ENCODE measurements at regions not wholly inside any gene's neighbourhood (a gene's known extent, or its start where the extent isn't known, plus 50 kb on each side); places are given as distances from the start of the nearest gene placed in this dataset.

- no peak for DNase-seq
- H3K9me3 Mint-ChIP-seq = no peaks in the 10 kb centered on the region
- no peak overlapping the region for H3K27ac Mint-ChIP-seq
- H3K36me3 Mint-ChIP-seq (ENCODE audit: low read depth) = no peaks in the 10 kb centered on the region
- no peak overlapping the region for H3K4me3 Mint-ChIP-seq
- no peak for TF ChIP-seq CTCF (IDR thresholded peaks at IDR 0.05)
- H3K4me1 Mint-ChIP-seq = no peaks in the 10 kb centered on the region
- peaks cover 7% of the 10 kb centered on the region for H3K27me3 Mint-ChIP-seq (ENCODE audit: low read depth, poor library complexity)
Measured at GRCh38 chr9:99633265-99633664, 188.4 kb upstream of the NR4A3 start.

- no peak overlapping the region for H3K27ac Mint-ChIP-seq
- H3K36me3 Mint-ChIP-seq (ENCODE audit: low read depth) = no peaks in the 10 kb centered on the region
- no peak overlapping the region for H3K4me3 Mint-ChIP-seq
- H3K4me1 Mint-ChIP-seq = peaks cover 8% of the 10 kb centered on the region
- no peaks in the 10 kb centered on the region for H3K9me3 Mint-ChIP-seq
- no peak for DNase-seq
- TF ChIP-seq CTCF (IDR thresholded peaks at IDR 0.05) = no peak
- H3K27me3 Mint-ChIP-seq (ENCODE audit: low read depth, poor library complexity) = peaks cover 2% of the 10 kb centered on the region
Measured at GRCh38 chr9:99634186-99634585, 187.5 kb upstream of the NR4A3 start.

- no peak for DNase-seq
- H3K4me1 Mint-ChIP-seq = peaks cover 8% of the 10 kb centered on the region
- H3K27ac Mint-ChIP-seq = no peak overlapping the region
- no peaks in the 10 kb centered on the region for H3K9me3 Mint-ChIP-seq
- no peaks in the 10 kb centered on the region for H3K36me3 Mint-ChIP-seq (ENCODE audit: low read depth)
- H3K4me3 Mint-ChIP-seq = no peak overlapping the region
- no peaks in the 10 kb centered on the region for H3K27me3 Mint-ChIP-seq (ENCODE audit: low read depth, poor library complexity)
- no peak for TF ChIP-seq CTCF (IDR thresholded peaks at IDR 0.05)
Measured at GRCh38 chr9:99635032-99635431, 186.7 kb upstream of the NR4A3 start.

GRCh38 chr9:99637641-99638040 is 184.0 kb upstream of the NR4A3 start:
- H3K4me3 Mint-ChIP-seq = no peak overlapping the region
- H3K27ac Mint-ChIP-seq = no peak overlapping the region
- DNase-seq = no peak
- peaks cover 13% of the 10 kb centered on the region for H3K9me3 Mint-ChIP-seq
- H3K4me1 Mint-ChIP-seq = peaks cover 8% of the 10 kb centered on the region
- no peaks in the 10 kb centered on the region for H3K27me3 Mint-ChIP-seq (ENCODE audit: low read depth, poor library complexity)
- peaks cover 5% of the 10 kb centered on the region for H3K36me3 Mint-ChIP-seq (ENCODE audit: low read depth)
- no peak for TF ChIP-seq CTCF (IDR thresholded peaks at IDR 0.05)

- TF ChIP-seq CTCF (IDR thresholded peaks at IDR 0.05) = no peak
- Mint-ChIP-seq H3K36me3 (ENCODE audit: low read depth) (peaks cover 5% of the 10 kb centered on the region), H3K9me3 (peaks cover 14% of the 10 kb centered on the region), H3K27me3 (ENCODE audit: low read depth, poor library complexity) (no peaks in the 10 kb centered on the region), H3K4me3 (no peak overlapping the region), H3K4me1 (peaks cover 8% of the 10 kb centered on the region), H3K27ac (no peak overlapping the region)
- DNase-seq = no peak
Measured at GRCh38 chr9:99638971-99639370, 182.7 kb upstream of the NR4A3 start.

GRCh38 chr9:99647604-99648003 is 174.1 kb upstream of the NR4A3 start:
- peaks cover 7% of the 10 kb centered on the region for H3K9me3 Mint-ChIP-seq
- no peak for DNase-seq

More at GRCh38 chr9:99647604-99648003, 174.1 kb upstream of the NR4A3 start:
- Mint-ChIP-seq H3K4me1 (no peaks in the 10 kb centered on the region), H3K4me3 (no peak overlapping the region), H3K27ac (no peak overlapping the region), H3K36me3 (ENCODE audit: low read depth) (no peaks in the 10 kb centered on the region), H3K27me3 (ENCODE audit: low read depth, poor library complexity) (peaks cover 4% of the 10 kb centered on the region)
- no peak for TF ChIP-seq CTCF (IDR thresholded peaks at IDR 0.05)

Measured in nephron progenitor cell (in vitro differentiated cells).